ENCODE measurements at regions not wholly inside any gene's neighbourhood (a gene's known extent, or its start where the extent isn't known, plus 50 kb on each side); places are given as distances from the start of the nearest gene placed in this dataset.

DNA sequence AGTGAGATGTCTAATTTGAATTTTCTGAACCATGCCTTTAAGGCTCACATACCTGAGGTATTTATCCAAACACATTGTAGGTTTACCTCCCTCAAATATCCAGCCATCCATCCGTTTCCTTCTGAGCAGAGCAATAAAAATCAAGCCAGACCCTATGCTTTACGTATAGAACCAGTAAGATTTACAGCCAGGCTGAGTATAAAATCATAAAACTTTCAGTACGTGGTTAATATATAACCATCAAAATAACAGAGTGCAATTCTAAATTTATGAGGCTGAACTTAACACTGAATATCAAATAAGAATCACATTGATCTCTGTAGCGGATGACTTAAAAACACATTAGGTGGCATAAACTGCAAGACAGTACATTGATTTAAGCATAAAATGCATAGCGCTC, 877.9 kb upstream of the WWC1 start:
- no peak for TF ChIP-seq POLR2A (IDR thresholded peaks at IDR 0.05)
- TF ChIP-seq, protein P1, sequence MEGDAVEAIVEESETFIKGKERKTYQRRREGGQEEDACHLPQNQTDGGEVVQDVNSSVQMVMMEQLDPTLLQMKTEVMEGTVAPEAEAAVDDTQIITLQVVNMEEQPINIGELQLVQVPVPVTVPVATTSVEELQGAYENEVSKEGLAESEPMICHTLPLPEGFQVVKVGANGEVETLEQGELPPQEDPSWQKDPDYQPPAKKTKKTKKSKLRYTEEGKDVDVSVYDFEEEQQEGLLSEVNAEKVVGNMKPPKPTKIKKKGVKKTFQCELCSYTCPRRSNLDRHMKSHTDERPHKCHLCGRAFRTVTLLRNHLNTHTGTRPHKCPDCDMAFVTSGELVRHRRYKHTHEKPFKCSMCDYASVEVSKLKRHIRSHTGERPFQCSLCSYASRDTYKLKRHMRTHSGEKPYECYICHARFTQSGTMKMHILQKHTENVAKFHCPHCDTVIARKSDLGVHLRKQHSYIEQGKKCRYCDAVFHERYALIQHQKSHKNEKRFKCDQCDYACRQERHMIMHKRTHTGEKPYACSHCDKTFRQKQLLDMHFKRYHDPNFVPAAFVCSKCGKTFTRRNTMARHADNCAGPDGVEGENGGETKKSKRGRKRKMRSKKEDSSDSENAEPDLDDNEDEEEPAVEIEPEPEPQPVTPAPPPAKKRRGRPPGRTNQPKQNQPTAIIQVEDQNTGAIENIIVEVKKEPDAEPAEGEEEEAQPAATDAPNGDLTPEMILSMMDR (IDR thresholded peaks at IDR 0.05): no peak
